Ishikawa (cell line): ENCODE measurements at regions not wholly inside any gene's neighbourhood (a gene's known extent, or its start where the extent isn't known, plus 50 kb on each side); places are given as distances from the start of the nearest gene placed in this dataset.

Source experiments
- CEBPB ChIP-seq: IDR thresholded peaks from 2 replicates; pipeline ENCODE4 v1.6.1; 2012
- CREB1 ChIP-seq: IDR thresholded peaks from 2 replicates; pipeline ENCODE4 v1.6.1; 2012; ENCODE audit warnings: low read depth
- EP300 ChIP-seq: IDR thresholded peaks from 2 replicates; pipeline ENCODE4 v1.6.1; 2012; ENCODE audit warnings: borderline replicate concordance
- FOXM1 ChIP-seq: IDR thresholded peaks from 2 replicates; pipeline ENCODE4 v1.6.1; 2012; ENCODE audit warnings: low read depth, borderline replicate concordance
- MAX ChIP-seq: IDR thresholded peaks from 2 replicates; pipeline ENCODE4 v1.6.1; 2012
- NFIC ChIP-seq: IDR thresholded peaks from 2 replicates; pipeline ENCODE4 v1.6.1; 2012
- RAD21 ChIP-seq: IDR thresholded peaks from 2 replicates; pipeline ENCODE4 v1.6.1; 2012; ENCODE audit warnings: low read depth
- REST ChIP-seq: IDR thresholded peaks from 2 replicates; pipeline ENCODE4 v1.6.1; 2012; ENCODE audit warnings: low read depth, mild to moderate bottlenecking
- TAF1 ChIP-seq: IDR thresholded peaks from 2 replicates; pipeline ENCODE4 v1.6.1; 2012; ENCODE audit warnings: low read depth, mild to moderate bottlenecking
- TEAD4 ChIP-seq: IDR thresholded peaks from 2 replicates; pipeline ENCODE4 v1.6.1; 2012
- USF1 ChIP-seq: IDR thresholded peaks from 2 replicates; pipeline ENCODE4 v1.6.1; 2012
- YY1 ChIP-seq: IDR thresholded peaks from 2 replicates; pipeline ENCODE4 v1.6.1; 2012; ENCODE audit warnings: low read depth

- no peak for TF ChIP-seq YY1
- TF ChIP-seq TAF1 = no peak
- no peak for TF ChIP-seq TEAD4
- TF ChIP-seq MAX = no peak
- TF ChIP-seq REST = no peak
- no peak for TF ChIP-seq RAD21
- TF ChIP-seq CREB1 = no peak
- TF ChIP-seq USF1 = no peak
- no peak for TF ChIP-seq EP300
- TF ChIP-seq FOXM1 = no peak
- TF ChIP-seq CEBPB = no peak
- TF ChIP-seq NFIC = no peak
Observed at GRCh38 chr10:120183546-120183945, 273.5 kb upstream of the PLPP4 start.
